GM18951 (cell line): ENCODE measurements at regions not wholly inside any gene's neighbourhood (a gene's known extent, or its start where the extent isn't known, plus 50 kb on each side); places are given as distances from the start of the nearest gene placed in this dataset.
"Not testable (repeated sequence)": the region's sequence is repeated elsewhere in the genome, so short reads cannot be mapped to it uniquely, and the experiment has no call there.

Source experiments
- POLR2A ChIP-seq: IDR thresholded peaks from 4 replicates; pipeline ENCODE4 v1.6.1; 2011; ENCODE audit warnings: mild to moderate bottlenecking; ENCODE audit not compliant: insufficient read length, insufficient read depth; ENCODE audit errors: extremely low read depth
- in situ Hi-C: fragments of 300-500 bp; cut with MboI; formaldehyde crosslinking; loops from one replicate; pipeline ENCODE4 v1.12.0; 2022; ENCODE audit warnings: low sequenced_read_pairs, mixed read lengths, inconsistent platforms; ENCODE audit not compliant: unreplicated experiment

GRCh38 chr19:28618504-28618903 lies 594.4 kb downstream of the UQCRFS1 start:
- in situ Hi-C loops: no loop called here
- no peak for TF ChIP-seq POLR2A

- no peak for TF ChIP-seq POLR2A
- in situ Hi-C loops: no loop called here
Measured at GRCh38 chr19:28615966-28616365, 597.0 kb downstream of the UQCRFS1 start.

GRCh38 chr19:28615546-28615916 lies 597.4 kb downstream of the UQCRFS1 start:
- TF ChIP-seq POLR2A: no peak
- in situ Hi-C loops: no loop called here

- in situ Hi-C loops: no loop called here
- no peak for TF ChIP-seq POLR2A
Measured at GRCh38 chr19:28614634-28615545, 598.1 kb downstream of the UQCRFS1 start.

GRCh38 chr19:28612275-28612769 lies 600.6 kb downstream of the UQCRFS1 start:
- TF ChIP-seq POLR2A: no peak
- in situ Hi-C loops: no loop called here

GRCh38 chr19:28611227-28611914 lies 601.6 kb downstream of the UQCRFS1 start:
- in situ Hi-C loops: not testable (repeated sequence)

GRCh38 chr19:28610731-28611130 lies 602.2 kb downstream of the UQCRFS1 start:
- in situ Hi-C loops: no loop called here
- TF ChIP-seq POLR2A: no peak

- TF ChIP-seq POLR2A: no peak
- in situ Hi-C loops: no loop called here
Measured at GRCh38 chr19:28609944-28610343, 603.0 kb downstream of the UQCRFS1 start.

- TF ChIP-seq POLR2A: no peak
- in situ Hi-C loops: no loop called here
Measured at GRCh38 chr19:28609091-28609755, 603.7 kb downstream of the UQCRFS1 start.

GRCh38 chr19:28608292-28608691 lies 604.7 kb downstream of the UQCRFS1 start:
- in situ Hi-C loops: no loop called here
- TF ChIP-seq POLR2A: no peak

- in situ Hi-C loops: no loop called here
- no peak for TF ChIP-seq POLR2A
Measured at GRCh38 chr19:28607066-28607583, 605.8 kb downstream of the UQCRFS1 start.

- TF ChIP-seq POLR2A: no peak
- in situ Hi-C loops: no loop called here
Measured at GRCh38 chr19:28606269-28607032, 606.5 kb downstream of the UQCRFS1 start.

GRCh38 chr19:28605501-28606268 lies 607.3 kb downstream of the UQCRFS1 start:
- in situ Hi-C loops: no loop called here
- TF ChIP-seq POLR2A: no peak
